H1 (cell line): ENCODE measurements at regions not wholly inside any gene's neighbourhood (a gene's known extent, or its start where the extent isn't known, plus 50 kb on each side); places are given as distances from the start of the nearest gene placed in this dataset.

ENCODE experiments used
- ATF3 ChIP-seq: IDR thresholded peaks from 2 replicates; pipeline ENCODE4 v1.6.1; 2011; ENCODE audit warnings: low read depth, mild to moderate bottlenecking, low read length; ENCODE audit not compliant: insufficient read depth
- CHD1 ChIP-seq: IDR thresholded peaks from 2 replicates; pipeline ENCODE4 v1.6.1; 2012; ENCODE audit warnings: low read depth, low read length, improper control_type of control experiment
- CHD7 ChIP-seq: fragments of 300-600 bp; sonication (generic); IDR thresholded peaks from 2 replicates; pipeline ENCODE4 v1.7.1; 2012; ENCODE audit warnings: low read length, moderate library complexity, mild to moderate bottlenecking, inconsistent platforms; ENCODE audit not compliant: insufficient replicate concordance
- HDAC6 ChIP-seq: IDR thresholded peaks from one replicate; pipeline ENCODE4 v1.7.1; 2012; ENCODE audit warnings: low read depth, mild to moderate bottlenecking, inconsistent platforms, low read length, moderate library complexity
- JUND ChIP-seq: IDR thresholded peaks from 2 replicates; pipeline ENCODE4 v1.6.1; 2011; ENCODE audit warnings: mild to moderate bottlenecking, improper control_type of control experiment, low read length
- RBBP5 ChIP-seq: IDR thresholded peaks from 2 replicates; pipeline ENCODE4 v1.7.1; 2012; ENCODE audit warnings: low read depth, mild to moderate bottlenecking, inconsistent platforms, low read length, moderate library complexity, borderline replicate concordance
- SAP30 ChIP-seq: fragments of 300-600 bp; sonication (generic); IDR thresholded peaks from 2 replicates; pipeline ENCODE4 v1.7.1; 2012; ENCODE audit warnings: low read length, moderate library complexity, mild to moderate bottlenecking, inconsistent platforms; ENCODE audit not compliant: insufficient read depth, insufficient replicate concordance
- SIN3A ChIP-seq, 2 experiments: IDR thresholded peaks in 1 of 2; conservative IDR thresholded peaks in 1 of 2; 2 replicates each; pipeline ENCODE4 v1.6.1; 2011 to 2012; ENCODE audit warnings: low read length in 2 of 2, improper control_type of control experiment in 1 of 2, low read depth in 1 of 2, mild to moderate bottlenecking in 1 of 2
- TBP ChIP-seq: IDR thresholded peaks from 2 replicates; pipeline ENCODE4 v1.6.1; 2011; ENCODE audit warnings: low read depth, low read length, improper control_type of control experiment
- TCF12 ChIP-seq: IDR thresholded peaks from 2 replicates; pipeline ENCODE4 v1.6.1; 2011; ENCODE audit warnings: low read depth, mild to moderate bottlenecking, low read length
- TEAD4 ChIP-seq: IDR thresholded peaks from 2 replicates; pipeline ENCODE4 v1.6.1; 2012; ENCODE audit warnings: low read depth, low read length, inconsistent platforms, mixed read lengths

GRCh38 chr21:28126521-28127174 is 866.0 kb downstream of the LTN1 start (continued):
- TF ChIP-seq CHD7 (no peak), TEAD4 (no peak), TCF12 (no peak), SIN3A (conservative IDR thresholded peaks at IDR 0.05 in 1 of 2, IDR thresholded peaks at IDR 0.05 in 1 of 2; ENCODE audit: low read depth in 1 of 2, low read length in 2 of 2) (no peak), HDAC6 (no peak), CHD1 (no peak), RBBP5 (no peak), ATF3 (no peak), SAP30 (no peak), TBP (no peak), JUND (no peak)
